Calu3 (cell line): ENCODE measurements at regions not wholly inside any gene's neighbourhood (a gene's known extent, or its start where the extent isn't known, plus 50 kb on each side); places are given as distances from the start of the nearest gene placed in this dataset.
"Not testable (repeated sequence)": the region's sequence is repeated elsewhere in the genome, so short reads cannot be mapped to it uniquely, and the experiment has no call there.

Experiments
- BruUV-seq: library from RNA; stranded (reverse); fragments of 400-500 nt; replicated peaks from 2 replicates; lab custom pipeline; 2021; lab: Mats Ljungman, UMichigan
- CTCF ChIA-PET: fragments of 300-600 bp; sonication (Branson Sonifier 250); formaldehyde crosslinking; loops from one replicate; lab custom pipeline; 2022; ENCODE audit warnings: antibody characterized with exemption; lab: Charles Lee
- DNase-seq: peaks from one replicate; pipeline ENCODE4 v3.0.0; 2022
- H3K27ac Mint-ChIP-seq: one replicate; pipeline ENCODE4 v1.8.0; 2022; ENCODE audit warnings: mixed read lengths; ENCODE audit not compliant: unreplicated experiment
- H3K27me3 Mint-ChIP-seq: one replicate; pipeline ENCODE4 v1.8.0; 2022; ENCODE audit warnings: mixed read lengths; ENCODE audit not compliant: unreplicated experiment
- H3K36me3 Mint-ChIP-seq: one replicate; pipeline ENCODE4 v1.8.0; 2022; ENCODE audit warnings: mild to moderate bottlenecking, moderate library complexity, mixed read lengths; ENCODE audit not compliant: insufficient read depth, unreplicated experiment
- H3K4me1 Mint-ChIP-seq: one replicate; pipeline ENCODE4 v1.8.0; 2022; ENCODE audit warnings: mild to moderate bottlenecking, low read depth, mixed read lengths; ENCODE audit not compliant: unreplicated experiment
- H3K4me3 Mint-ChIP-seq: one replicate; pipeline ENCODE4 v1.8.0; 2022; ENCODE audit warnings: mild to moderate bottlenecking, low read depth, moderate library complexity, mixed read lengths; ENCODE audit not compliant: unreplicated experiment
- H3K9me3 Mint-ChIP-seq: one replicate; pipeline ENCODE4 v1.8.0; 2022; ENCODE audit warnings: low read depth, mixed read lengths; ENCODE audit not compliant: unreplicated experiment
- intact Hi-C: fragments of 100-400 bp; cut with micrococcal nuclease; formaldehyde crosslinking; loops from one replicate; pipeline ENCODE4 v1.10.0; 2022; ENCODE audit not compliant: unreplicated experiment
- TF ChIP-seq, protein P1 (sequence below): fragments of 200-600 bp; IDR thresholded peaks from one replicate; pipeline ENCODE4 v1.8.0; 2022; ENCODE audit warnings: antibody characterized with exemption; ENCODE audit not compliant: unreplicated experiment

DNA sequence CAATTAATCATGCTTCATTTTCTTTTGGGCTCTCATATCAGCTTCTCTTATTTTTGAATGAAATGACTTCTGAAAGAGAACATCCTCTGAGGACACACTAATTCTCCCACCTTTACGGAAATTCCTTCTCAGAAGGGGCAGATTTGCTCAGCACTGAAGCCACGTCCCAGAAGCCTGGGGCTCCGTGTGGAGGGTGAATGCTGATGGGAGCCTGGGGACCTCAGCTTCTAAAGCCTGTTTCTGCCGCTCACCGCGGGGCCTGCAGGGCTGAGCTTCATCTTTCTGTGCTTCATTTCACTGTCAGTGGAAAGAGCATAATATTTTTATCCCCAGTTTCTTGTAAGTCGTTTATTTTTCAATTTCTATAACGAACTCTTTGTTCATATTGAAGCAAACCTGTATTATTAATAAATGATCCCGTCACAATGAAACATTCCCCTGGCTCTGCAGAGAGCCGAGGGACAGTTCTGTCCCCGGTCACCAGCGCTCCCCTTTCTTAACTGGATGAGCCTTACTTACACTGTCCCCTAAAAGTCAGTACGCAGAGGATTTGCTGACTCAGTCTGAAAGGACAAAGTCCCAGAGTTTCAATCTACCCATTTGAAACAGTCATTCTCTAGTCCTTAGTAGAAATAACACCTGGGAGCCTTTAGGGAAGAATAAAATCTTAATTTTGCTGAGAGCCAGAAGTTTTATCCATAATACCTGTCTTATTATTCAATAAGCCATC, 364.6 kb upstream of the FAT1 start:
- H3K9me3 Mint-ChIP-seq, result no peaks in the 10 kb centered on the region
- no peaks in the 10 kb centered on the region for H3K27me3 Mint-ChIP-seq
- no peak overlapping the region for H3K27ac Mint-ChIP-seq
- intact Hi-C loops, result no loop called here
- CTCF ChIA-PET, result no interaction called here
- no peaks in the 10 kb centered on the region for H3K4me1 Mint-ChIP-seq
- TF ChIP-seq, protein P1, sequence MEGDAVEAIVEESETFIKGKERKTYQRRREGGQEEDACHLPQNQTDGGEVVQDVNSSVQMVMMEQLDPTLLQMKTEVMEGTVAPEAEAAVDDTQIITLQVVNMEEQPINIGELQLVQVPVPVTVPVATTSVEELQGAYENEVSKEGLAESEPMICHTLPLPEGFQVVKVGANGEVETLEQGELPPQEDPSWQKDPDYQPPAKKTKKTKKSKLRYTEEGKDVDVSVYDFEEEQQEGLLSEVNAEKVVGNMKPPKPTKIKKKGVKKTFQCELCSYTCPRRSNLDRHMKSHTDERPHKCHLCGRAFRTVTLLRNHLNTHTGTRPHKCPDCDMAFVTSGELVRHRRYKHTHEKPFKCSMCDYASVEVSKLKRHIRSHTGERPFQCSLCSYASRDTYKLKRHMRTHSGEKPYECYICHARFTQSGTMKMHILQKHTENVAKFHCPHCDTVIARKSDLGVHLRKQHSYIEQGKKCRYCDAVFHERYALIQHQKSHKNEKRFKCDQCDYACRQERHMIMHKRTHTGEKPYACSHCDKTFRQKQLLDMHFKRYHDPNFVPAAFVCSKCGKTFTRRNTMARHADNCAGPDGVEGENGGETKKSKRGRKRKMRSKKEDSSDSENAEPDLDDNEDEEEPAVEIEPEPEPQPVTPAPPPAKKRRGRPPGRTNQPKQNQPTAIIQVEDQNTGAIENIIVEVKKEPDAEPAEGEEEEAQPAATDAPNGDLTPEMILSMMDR, result no peak
- no peak overlapping the region for H3K4me3 Mint-ChIP-seq
- H3K36me3 Mint-ChIP-seq, result no peaks in the 10 kb centered on the region
- DNase-seq, result no peak
- BruUV-seq, result no TSS peak

DNA sequence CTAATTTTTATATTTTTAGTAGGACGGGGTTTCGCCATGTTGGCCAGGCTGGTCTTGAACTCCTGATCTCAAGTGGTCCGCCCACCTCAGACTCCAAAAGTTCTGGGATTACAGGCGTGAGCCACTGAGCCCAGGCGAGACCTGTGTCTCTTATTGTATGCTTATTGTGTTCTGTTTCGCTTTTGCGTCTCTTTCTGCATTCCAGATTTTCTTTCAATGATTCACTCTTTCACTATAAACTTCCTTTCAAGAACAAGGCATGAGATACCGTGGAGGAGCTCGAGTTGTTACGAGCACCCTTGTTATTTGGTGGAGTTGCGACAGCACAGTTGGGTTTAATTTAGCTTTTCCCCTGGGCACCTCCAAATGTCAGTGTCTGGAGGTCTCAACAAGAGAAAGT, 366.7 kb upstream of the FAT1 start:
- Mint-ChIP-seq H3K27ac (no peak overlapping the region), H3K36me3 (no peaks in the 10 kb centered on the region), H3K27me3 (no peaks in the 10 kb centered on the region), H3K4me1 (no peaks in the 10 kb centered on the region), H3K9me3 (no peaks in the 10 kb centered on the region), H3K4me3 (no peak overlapping the region)
- no TSS peak for BruUV-seq
- CTCF ChIA-PET, result no interaction called here
- no peak for DNase-seq
- TF ChIP-seq, protein P1, result no peak
- intact Hi-C loops, result no loop called here

DNA sequence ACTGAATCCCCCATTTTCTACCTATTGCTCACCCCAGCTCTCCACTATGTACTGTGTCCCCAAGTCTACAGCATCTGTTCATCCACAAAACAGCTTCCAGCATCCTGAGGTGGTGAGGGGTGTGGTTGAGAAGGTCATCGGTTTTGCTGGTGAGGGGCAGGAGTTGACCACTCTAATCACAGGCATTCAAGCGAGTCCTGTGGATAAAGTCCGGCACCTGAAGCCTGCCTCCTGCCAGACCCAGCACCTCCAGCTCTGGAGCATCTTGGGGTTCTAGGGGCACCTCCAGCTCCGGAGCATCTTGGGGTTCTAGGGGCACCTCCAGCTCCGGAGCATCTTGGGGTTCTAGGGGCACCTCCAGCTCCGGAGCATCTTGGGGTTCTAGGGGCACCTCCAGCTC, 367.2 kb upstream of the FAT1 start:
- DNase-seq, H3K9me3 Mint-ChIP-seq, intact Hi-C loops, H3K27ac Mint-ChIP-seq, BruUV-seq, H3K4me3 Mint-ChIP-seq, CTCF ChIA-PET, H3K27me3 Mint-ChIP-seq, H3K36me3 Mint-ChIP-seq, H3K4me1 Mint-ChIP-seq: not testable (repeated sequence)

DNA sequence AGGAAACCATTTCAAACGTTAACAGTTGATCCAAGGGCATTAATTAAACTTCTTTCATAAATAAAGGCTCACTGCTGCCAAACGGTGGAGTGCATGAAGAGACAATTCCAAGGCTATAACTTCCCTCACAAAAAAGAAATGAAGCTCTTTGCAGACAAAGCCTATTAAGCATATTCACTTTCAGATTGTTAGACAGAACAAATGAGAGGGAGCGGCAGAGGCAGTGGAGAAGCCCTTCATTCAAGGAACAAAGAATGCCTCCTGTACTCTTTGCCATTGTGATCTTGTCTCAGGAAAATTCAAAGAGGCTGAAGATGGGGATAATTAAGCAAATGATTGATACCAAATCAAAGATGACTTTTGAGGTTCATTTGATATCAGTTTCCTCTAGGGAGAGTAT, 370.5 kb upstream of the FAT1 start:
- TF ChIP-seq, protein P1, result no peak
- H3K27ac Mint-ChIP-seq, result no peak overlapping the region
- no peaks in the 10 kb centered on the region for H3K36me3 Mint-ChIP-seq
- no peaks in the 10 kb centered on the region for H3K9me3 Mint-ChIP-seq
- CTCF ChIA-PET, result no interaction called here
- no peaks in the 10 kb centered on the region for H3K27me3 Mint-ChIP-seq
- H3K4me1 Mint-ChIP-seq, result no peaks in the 10 kb centered on the region
- BruUV-seq, result no TSS peak
- intact Hi-C loops, result no loop called here
- H3K4me3 Mint-ChIP-seq, result no peak overlapping the region
- no peak for DNase-seq

DNA sequence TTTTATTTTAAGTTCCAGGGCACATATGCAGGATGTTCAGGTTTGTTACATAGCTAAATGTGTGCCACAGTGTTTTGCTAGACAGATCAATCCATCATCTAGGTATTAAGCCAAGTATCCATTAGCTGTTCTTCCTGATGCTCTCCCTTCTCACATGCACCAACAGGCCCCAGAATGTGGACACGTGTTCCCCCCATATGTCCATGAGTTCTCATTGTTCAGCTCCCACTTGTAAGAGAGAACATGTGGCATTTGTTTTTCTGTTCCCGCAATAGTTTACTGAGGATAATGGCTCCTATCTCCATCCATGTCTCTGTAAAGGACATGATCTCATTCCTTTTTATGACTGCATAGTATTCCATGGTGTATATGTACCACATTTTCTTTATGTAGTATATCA, 374.8 kb upstream of the FAT1 start:
- Mint-ChIP-seq H3K4me3 (no peak overlapping the region), H3K27me3 (no peaks in the 10 kb centered on the region), H3K36me3 (no peaks in the 10 kb centered on the region), H3K4me1 (no peaks in the 10 kb centered on the region), H3K27ac (no peak overlapping the region), H3K9me3 (no peaks in the 10 kb centered on the region)
- TF ChIP-seq, protein P1, result no peak
- no TSS peak for BruUV-seq
- DNase-seq, result no peak
- CTCF ChIA-PET, result no interaction called here
- intact Hi-C loops, result no loop called here
